HepG2 (cell line): ENCODE measurements at regions not wholly inside any gene's neighbourhood (a gene's known extent, or its start where the extent isn't known, plus 50 kb on each side); places are given as distances from the start of the nearest gene placed in this dataset.

ENCODE experiments used
- BRD4 ChIP-seq: sonication (generic); formaldehyde crosslinking; IDR thresholded peaks from 2 replicates; pipeline ENCODE4 v1.4.0; 2020; ENCODE audit warnings: missing genetic modification reagents
- EED ChIP-seq: sonication (generic); formaldehyde crosslinking; IDR thresholded peaks from 2 replicates; pipeline ENCODE4 v1.5.0; 2020; ENCODE audit warnings: mild to moderate bottlenecking, missing genetic modification reagents

GRCh38 chr12:5195244-5195643 lies 151.6 kb downstream of the KCNA5 start:
- no peak for TF ChIP-seq BRD4 (CRISPR knock-in tag)
- TF ChIP-seq EED (CRISPR knock-in tag): no peak
